Thoracic aorta (tissue), 2 donors: ENCODE measurements at regions not wholly inside any gene's neighbourhood (a gene's known extent, or its start where the extent isn't known, plus 50 kb on each side); places are given as distances from the start of the nearest gene placed in this dataset.
A peak's percentile ranks its signal among the peaks of the same experiment; 100 is the strongest.

Source experiments
- ATAC-seq: fragments of 150-250 bp; one replicate; pipeline ENCODE4 v1.8.0; 2017; ENCODE audit warnings: low read depth; ENCODE audit not compliant: insufficient number of reproducible peaks, low FRiP score
- DNase-seq: peaks from one replicate; pipeline ENCODE4 v3.0.0-alpha.2; 2020; ENCODE audit warnings: low spot score
- H3K27ac ChIP-seq, 2 donors: fragments of 200-600 bp; sonication (generic); 1 replicate in 1 of 2; 2 replicates in 1 of 2; pipeline ENCODE4 v1.5.1; 2016; ENCODE audit warnings: mild to moderate bottlenecking in 2 of 2, moderate library complexity in 2 of 2
- H3K27me3 ChIP-seq: fragments of 200-600 bp; sonication (generic); replicated peaks from 2 replicates; pipeline ENCODE4 v1.6.0; 2016; ENCODE audit warnings: mild to moderate bottlenecking; ENCODE audit not compliant: insufficient read depth
- H3K36me3 ChIP-seq: fragments of 200-600 bp; sonication (generic); one replicate; pipeline ENCODE4 v1.5.1; 2016
- H3K4me1 ChIP-seq, 2 donors: fragments of 200-600 bp; sonication (generic); 1 replicate in 1 of 2; 2 replicates in 1 of 2; pipeline versions ENCODE4 v1.5.1 to v1.6.0; 2016; ENCODE audit warnings: low read depth in 2 of 2, mild to moderate bottlenecking in 1 of 2; ENCODE audit not compliant: control insufficient read depth in 1 of 2
- H3K4me3 ChIP-seq: fragments of 200-600 bp; sonication (generic); 2 replicates; pipeline ENCODE4 v1.5.1; 2016; ENCODE audit warnings: mild to moderate bottlenecking
- H3K9me3 ChIP-seq: fragments of 200-600 bp; sonication (generic); 2 replicates; pipeline ENCODE4 v1.5.1; 2016
- TF ChIP-seq, protein P1 (sequence below): fragments of 200-600 bp; sonication (generic); IDR thresholded peaks from one replicate; pipeline ENCODE4 v1.5.1; 2019; ENCODE audit warnings: antibody characterized with exemption

DNA sequence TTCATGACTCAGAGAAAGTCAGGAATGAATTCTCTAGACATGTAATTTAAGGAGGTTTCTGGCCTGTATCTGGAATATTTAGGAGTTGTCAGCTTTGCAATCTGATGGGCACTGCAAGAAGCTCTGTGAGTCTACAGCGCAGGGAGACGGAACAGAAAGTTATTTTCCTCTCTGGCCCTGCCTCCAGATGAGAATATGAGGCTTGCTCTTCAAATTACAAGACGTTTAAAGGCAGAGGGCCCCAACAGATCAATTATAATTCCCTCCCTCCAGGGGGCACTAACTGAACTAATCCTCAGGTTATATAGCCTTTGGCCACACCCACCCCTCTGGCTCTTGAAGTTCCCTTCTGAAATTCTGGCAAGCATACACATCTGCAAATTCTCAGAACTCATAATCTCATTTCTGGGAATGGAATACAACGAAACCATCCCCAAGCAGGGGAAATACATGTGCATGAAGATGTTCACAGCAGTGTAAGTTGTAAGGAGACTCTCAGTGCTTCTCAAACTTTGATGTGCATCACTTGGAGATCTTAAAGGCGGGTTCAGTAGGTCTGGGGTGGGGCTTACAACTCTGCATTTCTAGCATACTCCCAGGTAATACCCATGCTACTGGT is 307.6 kb downstream of the CWC27 start:
- H3K4me3 ChIP-seq, result no peak overlapping the region
- H3K36me3 ChIP-seq, result no peaks in the 10 kb centered on the region
- no peaks in the 10 kb centered on the region for H3K27me3 ChIP-seq
- TF ChIP-seq, protein P1, sequence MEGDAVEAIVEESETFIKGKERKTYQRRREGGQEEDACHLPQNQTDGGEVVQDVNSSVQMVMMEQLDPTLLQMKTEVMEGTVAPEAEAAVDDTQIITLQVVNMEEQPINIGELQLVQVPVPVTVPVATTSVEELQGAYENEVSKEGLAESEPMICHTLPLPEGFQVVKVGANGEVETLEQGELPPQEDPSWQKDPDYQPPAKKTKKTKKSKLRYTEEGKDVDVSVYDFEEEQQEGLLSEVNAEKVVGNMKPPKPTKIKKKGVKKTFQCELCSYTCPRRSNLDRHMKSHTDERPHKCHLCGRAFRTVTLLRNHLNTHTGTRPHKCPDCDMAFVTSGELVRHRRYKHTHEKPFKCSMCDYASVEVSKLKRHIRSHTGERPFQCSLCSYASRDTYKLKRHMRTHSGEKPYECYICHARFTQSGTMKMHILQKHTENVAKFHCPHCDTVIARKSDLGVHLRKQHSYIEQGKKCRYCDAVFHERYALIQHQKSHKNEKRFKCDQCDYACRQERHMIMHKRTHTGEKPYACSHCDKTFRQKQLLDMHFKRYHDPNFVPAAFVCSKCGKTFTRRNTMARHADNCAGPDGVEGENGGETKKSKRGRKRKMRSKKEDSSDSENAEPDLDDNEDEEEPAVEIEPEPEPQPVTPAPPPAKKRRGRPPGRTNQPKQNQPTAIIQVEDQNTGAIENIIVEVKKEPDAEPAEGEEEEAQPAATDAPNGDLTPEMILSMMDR, result no peak
- ATAC-seq (no peak), DNase-seq (no peak)
- no peaks in the 10 kb centered on the region for H3K9me3 ChIP-seq
- peak overlapping the region; percentile 42 to 55 for H3K27ac ChIP-seq
- peaks cover 3 to 14% of the 10 kb centered on the region in 2 donors for H3K4me1 ChIP-seq

DNA sequence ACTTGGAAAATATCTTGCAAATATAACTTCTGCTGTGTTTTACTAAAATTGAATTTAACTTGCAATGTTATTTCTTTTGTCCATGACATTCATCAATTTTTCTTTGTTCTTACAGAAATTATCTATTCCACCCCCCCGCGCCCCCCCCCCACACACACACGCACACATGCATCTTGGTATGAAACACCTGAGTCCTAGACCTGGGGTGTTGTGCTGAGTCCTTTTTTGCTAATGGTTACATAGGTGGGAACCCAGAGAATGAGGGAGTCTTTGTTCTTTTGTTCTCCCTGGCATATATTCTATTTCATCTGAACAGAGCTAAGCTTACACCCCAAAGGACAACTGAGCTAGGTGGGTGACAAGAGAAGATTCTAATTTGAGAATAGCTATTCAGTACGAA is 308.9 kb downstream of the CWC27 start:
- no peaks in the 10 kb centered on the region for H3K9me3 ChIP-seq
- DNase-seq, result no peak
- H3K27me3 ChIP-seq, result no peaks in the 10 kb centered on the region
- TF ChIP-seq, protein P1, result no peak
- ATAC-seq, result no peak
- H3K4me1 ChIP-seq, result peaks cover 3 to 14% of the 10 kb centered on the region in 2 donors
- no peak overlapping the region for H3K27ac ChIP-seq
- H3K36me3 ChIP-seq, result no peaks in the 10 kb centered on the region
- no peak overlapping the region for H3K4me3 ChIP-seq

DNA sequence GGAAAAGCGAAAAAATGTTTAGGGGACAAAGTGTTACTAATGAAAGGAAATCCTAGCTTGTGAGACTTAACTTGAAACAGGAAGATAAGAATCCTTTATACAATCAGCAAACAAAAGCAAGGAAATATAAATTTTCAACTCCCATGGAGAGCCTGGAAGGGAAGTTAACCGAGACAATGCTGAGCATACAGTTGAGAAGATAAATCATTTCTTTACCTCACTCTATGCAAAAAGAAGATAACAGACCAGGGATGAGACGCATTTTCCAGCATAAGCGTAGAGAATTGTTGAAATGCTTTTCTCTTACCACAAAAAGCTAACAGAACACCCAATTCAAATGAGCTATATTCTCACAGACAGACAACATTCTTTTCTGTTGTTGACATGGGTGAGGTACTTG is 309.6 kb downstream of the CWC27 start:
- Histone ChIP-seq H3K4me1 (peaks cover 3 to 14% of the 10 kb centered on the region in 2 donors), H3K9me3 (no peaks in the 10 kb centered on the region), H3K27ac (no peak overlapping the region), H3K36me3 (no peaks in the 10 kb centered on the region), H3K27me3 (no peaks in the 10 kb centered on the region), H3K4me3 (no peak overlapping the region)
- TF ChIP-seq, protein P1, result no peak
- ATAC-seq, result no peak
- no peak for DNase-seq

DNA sequence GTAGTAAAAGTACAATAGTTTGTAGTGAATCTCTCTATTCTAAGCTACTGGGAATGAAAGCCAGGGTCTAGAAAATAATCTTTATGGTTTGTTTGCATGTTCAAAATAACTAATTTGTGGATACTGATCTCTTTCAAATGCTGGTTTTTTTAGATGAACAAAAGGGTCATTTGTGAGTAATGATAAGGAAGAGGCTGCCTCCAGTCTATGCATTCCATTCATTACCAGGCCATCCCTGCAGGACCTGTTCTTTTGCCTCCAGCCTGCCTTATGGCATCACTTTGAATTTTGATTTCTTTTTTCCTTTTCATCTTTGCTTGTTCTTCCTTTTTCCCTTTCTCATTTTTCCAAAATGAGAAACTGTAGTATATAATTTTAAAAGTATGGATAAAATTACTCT is 312.3 kb downstream of the CWC27 start:
- no peaks in the 10 kb centered on the region for H3K36me3 ChIP-seq
- TF ChIP-seq, protein P1, result no peak
- no peaks in the 10 kb centered on the region for H3K9me3 ChIP-seq
- DNase-seq (no peak), ATAC-seq (no peak)
- no peak overlapping the region for H3K4me3 ChIP-seq
- no peaks in the 10 kb centered on the region for H3K27me3 ChIP-seq
- H3K27ac ChIP-seq, result no peak overlapping the region
- peaks cover 0 to 6% of the 10 kb centered on the region in 2 donors for H3K4me1 ChIP-seq

DNA sequence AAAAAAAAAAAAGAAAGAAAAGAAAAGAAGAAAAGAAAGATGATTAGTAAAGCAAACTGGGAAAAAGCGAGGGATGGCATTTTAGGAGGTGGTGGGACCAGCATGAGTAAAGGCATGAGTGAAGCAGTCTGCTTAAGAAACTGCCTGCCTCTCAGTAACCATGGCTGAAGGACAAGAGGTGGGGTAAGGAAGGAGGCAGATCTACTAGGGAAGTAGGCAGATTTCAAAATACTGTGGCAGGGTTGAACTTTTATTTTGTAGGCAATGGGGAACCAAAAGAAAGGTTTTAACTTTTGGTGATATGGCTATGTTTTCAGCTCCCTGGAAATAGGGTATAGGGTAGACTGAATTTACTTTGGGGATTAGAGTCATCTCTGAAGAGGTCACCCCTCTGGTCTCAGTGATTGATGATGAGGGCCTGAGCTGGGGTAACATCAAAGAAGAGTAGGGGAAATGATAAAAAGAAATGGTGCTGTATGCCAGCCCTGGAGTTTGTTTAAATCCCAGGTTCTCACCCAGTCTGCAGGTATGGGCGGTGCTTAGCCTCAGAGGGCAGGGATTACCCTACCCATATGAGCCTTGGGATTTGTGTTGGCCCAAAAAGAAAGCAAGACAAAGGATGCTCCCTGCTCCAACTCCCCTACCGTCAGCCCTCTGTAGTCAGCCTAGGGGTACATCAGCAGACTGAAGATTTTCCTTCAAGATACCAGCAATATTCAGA is 316.2 kb downstream of the CWC27 start:
- H3K27ac ChIP-seq, result no peak overlapping the region
- TF ChIP-seq, protein P1, result no peak
- no peak for DNase-seq
- H3K27me3 ChIP-seq, result no peaks in the 10 kb centered on the region
- no peaks in the 10 kb centered on the region for H3K9me3 ChIP-seq
- peaks cover 0 to 8% of the 10 kb centered on the region in 2 donors for H3K4me1 ChIP-seq
- ATAC-seq, result no peak
- no peaks in the 10 kb centered on the region for H3K36me3 ChIP-seq
- H3K4me3 ChIP-seq, result no peak overlapping the region
